Ramos (cell line): ENCODE measurements at regions not wholly inside any gene's neighbourhood (a gene's known extent, or its start where the extent isn't known, plus 50 kb on each side); places are given as distances from the start of the nearest gene placed in this dataset.
"Not testable (repeated sequence)": the region's sequence is repeated elsewhere in the genome, so short reads cannot be mapped to it uniquely, and the experiment has no call there.

Experiments used
- in situ Hi-C: fragments of 300-500 bp; cut with MboI; formaldehyde crosslinking; loops from one replicate; pipeline ENCODE4 v1.14.3; 2022; ENCODE audit warnings: low sequenced_read_pairs; ENCODE audit not compliant: unreplicated experiment

DNA sequence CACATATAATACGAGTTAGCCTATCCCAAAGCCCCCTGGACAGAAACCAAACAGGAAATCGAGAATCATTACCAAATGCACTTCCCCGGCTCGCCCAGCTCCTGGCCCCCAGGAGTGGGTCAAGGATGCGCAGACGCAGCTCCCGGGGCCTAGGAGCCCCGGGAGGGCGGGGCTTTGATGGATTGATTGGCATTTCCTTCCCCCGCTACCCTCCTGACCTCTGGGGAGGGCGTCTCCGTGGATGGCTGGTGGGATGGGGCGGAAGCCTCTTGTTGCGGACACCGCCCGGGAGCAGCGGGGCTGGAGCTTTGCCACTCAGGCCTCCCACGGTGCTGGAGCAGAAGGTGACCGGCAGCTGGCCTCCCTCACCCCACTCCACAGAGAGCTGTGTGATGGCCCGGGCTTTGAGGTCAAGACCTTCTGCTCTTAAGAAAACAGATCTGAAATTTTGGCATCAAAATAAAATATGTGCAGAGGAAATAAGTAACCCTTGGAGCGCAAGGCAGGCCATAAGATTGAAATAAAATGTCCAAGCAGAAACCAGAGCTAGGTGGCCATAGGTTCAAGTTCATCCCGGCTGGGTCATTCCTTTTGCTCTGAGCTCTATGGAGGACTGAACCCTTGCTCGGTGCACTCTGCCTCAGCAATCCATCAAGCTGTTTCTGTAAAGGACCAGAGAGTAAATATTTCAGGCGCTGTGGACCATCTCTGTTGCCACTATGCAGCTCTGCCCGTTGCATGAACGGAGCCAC, 262.3 kb downstream of the SOX9 start:
- in situ Hi-C loops: no loop called here

DNA sequence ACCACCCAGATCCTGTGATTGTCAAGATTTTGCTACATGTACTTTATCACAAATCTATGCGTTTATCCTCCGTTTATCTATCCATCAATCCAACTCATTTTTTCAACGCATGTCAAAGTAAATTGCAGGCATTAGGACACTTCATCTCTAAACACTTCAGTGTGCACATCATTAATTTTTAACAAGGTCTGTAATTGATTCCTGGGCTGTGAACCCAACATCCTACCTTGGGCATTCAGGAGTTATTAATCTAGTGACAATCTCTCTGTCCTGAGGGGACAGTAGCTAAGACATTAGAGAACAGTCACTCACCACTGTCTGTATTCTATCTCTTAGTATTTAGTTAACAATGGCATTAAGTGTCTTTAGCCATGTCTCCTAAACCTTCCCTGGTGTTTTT, 264.7 kb downstream of the SOX9 start:
- in situ Hi-C loops: no loop called here

GRCh38 chr17:72386173-72386572, 265.4 kb downstream of the SOX9 start:
- in situ Hi-C loops: not testable (repeated sequence)

DNA sequence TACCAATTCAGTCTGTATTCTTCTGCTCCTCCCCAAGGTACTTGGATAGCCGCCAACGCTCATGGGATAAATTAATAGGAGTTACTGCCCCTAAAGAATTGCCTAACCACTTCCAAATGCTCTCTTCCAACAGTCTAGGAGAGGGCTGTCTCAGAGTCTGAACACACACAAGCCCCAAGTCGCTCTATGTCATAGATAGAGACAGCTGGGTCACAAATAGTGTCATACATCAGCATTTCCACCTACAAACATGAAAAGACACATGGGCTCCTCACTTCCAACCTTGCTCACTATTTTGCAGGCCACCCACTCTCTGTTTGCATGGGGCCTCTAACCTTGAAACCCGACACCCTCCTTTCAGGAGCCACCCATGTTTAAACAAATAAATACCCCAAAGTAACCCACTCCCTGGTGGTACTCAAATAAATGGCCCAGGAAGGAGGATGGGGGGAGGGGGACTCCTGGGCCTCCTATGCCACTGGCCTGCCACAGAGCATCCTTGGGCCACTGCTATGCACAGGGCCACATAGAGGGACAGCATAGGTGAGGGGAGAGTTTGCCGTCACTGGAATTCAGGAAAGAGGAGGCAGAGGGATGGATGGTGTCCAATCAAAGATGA, 265.9 kb downstream of the SOX9 start:
- in situ Hi-C loops: no loop called here

GRCh38 chr17:72387487-72387886, 266.7 kb downstream of the SOX9 start:
- in situ Hi-C loops: no loop called here

DNA sequence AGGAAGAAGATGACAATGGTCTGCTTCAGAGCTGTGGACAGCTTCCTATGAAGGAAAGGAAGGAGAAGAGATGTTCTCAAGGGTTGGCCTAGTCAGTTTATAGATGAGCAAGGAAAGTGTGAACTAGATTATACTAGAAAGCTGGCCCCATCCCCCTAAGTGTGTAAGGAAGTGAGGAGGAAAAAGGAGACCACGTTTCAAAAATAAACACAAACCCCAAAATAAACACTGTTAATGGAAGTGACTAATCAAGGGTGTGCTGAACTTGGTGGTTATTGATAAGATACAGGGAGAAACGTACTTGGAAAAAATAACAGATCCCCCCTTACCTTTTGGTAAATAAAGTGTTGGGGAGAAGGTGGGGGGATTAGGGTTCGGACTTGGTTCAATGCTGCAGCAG, 267.1 kb downstream of the SOX9 start:
- in situ Hi-C loops: no loop called here

DNA sequence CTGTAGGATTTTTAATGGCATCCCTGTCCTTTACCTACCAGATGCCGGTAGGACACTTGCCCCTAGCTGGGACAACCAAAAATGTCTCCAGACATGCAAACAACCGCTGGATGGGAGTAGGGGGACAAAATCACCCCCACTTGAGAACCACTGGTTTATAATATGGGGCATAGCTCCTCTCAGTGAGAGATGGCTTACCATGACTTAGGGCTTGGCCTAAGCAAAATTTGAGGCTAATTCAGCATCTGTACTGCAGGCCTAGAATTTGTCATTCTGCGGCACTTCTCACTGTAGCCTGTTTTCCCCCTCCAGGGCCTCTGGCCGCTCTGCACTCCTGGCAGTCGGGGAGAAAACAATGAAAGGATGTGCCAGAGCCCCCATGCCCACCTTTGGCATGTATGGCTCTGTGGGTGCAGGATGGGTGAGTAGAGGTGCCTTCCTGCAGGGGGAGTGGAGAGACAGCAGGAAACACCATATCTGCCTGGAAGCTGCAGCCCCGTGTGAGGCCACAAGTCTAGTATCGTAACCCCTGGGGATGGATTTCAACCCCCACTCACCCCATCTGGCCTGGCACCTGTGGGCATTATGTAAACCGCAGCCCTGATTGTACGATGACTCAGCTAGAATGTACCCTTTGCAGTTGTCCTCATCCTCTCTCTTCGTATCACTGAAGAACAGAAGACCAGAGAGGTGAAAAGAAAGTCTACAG, 268.1 kb downstream of the SOX9 start:
- in situ Hi-C loops: no loop called here

- in situ Hi-C loops: no loop called here
Measured at GRCh38 chr17:72390675-72391508, 270.1 kb downstream of the SOX9 start.

GRCh38 chr17:72392056-72393010, 271.5 kb downstream of the SOX9 start:
- in situ Hi-C loops: no loop called here

DNA sequence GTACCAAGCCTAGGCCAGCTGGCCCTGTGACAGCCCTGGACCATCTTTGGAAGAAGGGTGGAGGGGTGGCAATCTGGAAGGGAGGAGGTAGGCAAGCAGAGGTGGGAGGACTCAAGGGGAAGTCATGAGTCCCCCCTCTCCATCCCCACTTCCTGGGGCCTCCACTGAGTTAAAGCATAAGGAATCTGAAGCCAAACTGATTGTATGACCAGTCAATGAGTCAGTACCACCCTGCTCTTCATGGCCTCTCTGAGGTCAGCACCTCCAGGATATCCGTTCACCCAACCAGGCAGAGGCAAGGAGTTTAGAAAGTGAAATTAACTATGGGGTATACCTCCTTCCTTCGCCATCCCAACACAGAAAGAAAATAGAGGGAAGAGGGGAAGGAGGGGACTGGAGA, 272.7 kb downstream of the SOX9 start:
- in situ Hi-C loops: no loop called here

DNA sequence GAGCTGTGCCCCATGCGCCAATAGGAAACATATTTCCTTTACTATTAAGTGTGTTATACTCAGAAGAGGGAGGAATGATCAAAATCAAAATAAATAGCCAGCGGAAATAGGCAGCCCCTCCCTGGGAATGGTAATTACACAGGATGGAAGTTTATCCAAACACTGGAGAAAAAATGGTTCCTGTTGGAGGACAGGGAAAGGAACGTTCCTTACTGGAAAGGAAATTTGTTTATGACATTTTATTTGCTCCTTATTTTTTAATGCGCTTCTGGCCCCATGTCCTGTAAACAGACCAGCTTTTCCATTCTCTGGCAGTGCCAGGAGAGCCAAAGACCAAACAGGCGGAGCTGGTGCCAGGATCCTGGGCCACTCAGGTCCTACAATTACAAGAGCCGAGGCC, 273.7 kb downstream of the SOX9 start:
- in situ Hi-C loops: no loop called here

GRCh38 chr17:72396121-72396520, 275.3 kb downstream of the SOX9 start:
- in situ Hi-C loops: no loop called here

- in situ Hi-C loops: no loop called here
Measured at GRCh38 chr17:72397223-72397667, 276.4 kb downstream of the SOX9 start.

DNA sequence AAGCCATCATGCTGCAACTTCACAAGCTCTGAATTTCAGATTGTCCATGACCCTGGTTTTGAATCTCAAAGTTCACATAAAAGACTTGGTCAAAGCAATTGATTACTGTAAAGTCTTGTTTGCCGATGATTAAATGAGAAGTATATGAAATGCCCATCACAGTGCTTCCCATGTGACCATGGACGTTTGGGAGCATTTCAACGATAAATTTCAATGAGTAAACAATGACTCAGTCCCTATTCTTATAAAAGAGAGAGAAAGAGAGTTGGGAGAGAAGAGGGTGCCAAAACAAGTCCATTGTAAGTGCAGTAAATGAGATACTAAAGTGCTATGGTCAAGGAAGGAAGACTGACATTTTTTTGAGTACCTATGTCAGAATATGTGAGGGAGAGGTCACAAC, 276.9 kb downstream of the SOX9 start:
- in situ Hi-C loops: no loop called here

- in situ Hi-C loops: no loop called here
Measured at GRCh38 chr17:72399023-72399607, 278.3 kb downstream of the SOX9 start.

GRCh38 chr17:72399608-72400487, 279.0 kb downstream of the SOX9 start:
- in situ Hi-C loops: no loop called here

GRCh38 chr17:72400488-72400827, 279.6 kb downstream of the SOX9 start:
- in situ Hi-C loops: no loop called here

DNA sequence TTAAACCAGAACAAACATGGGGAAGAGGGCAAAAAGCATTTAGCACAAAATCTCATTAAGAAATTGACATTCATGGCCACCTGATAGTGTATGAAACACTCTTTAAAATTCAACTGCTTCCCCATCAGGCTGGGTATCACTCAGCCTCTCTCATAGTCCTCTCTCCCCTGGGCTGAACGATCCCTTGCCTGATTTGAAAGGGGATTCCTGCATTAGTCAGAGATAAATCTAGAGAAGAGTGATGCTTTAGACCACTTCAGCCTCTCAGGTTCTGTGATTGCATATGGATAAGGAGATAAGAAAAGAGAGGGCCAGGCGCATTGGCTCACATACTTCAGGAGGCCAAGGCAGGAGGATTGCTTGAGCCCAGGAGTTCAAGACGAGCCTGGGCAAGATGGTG, 280.0 kb downstream of the SOX9 start:
- in situ Hi-C loops: no loop called here
